ENCODE measurements at regions not wholly inside any gene's neighbourhood (a gene's known extent, or its start where the extent isn't known, plus 50 kb on each side); places are given as distances from the start of the nearest gene placed in this dataset.
"Not testable (repeated sequence)": the region's sequence is repeated elsewhere in the genome, so short reads cannot be mapped to it uniquely, and the experiment has no call there.

GRCh38 chrX:137858106-137858505, 292.2 kb downstream of the ZIC3 start:
- DNase-seq (ENCODE audit: extremely low read depth, low read depth) = no peak
- TF ChIP-seq CTCF (IDR thresholded peaks at IDR 0.05; ENCODE audit: low read depth, low read length) = no peak

- TF ChIP-seq CTCF (IDR thresholded peaks at IDR 0.05; ENCODE audit: low read depth, low read length) = no peak
- no peak for DNase-seq (ENCODE audit: extremely low read depth, low read depth)
Observed at GRCh38 chrX:137878401-137878800, 312.5 kb downstream of the ZIC3 start.

- no peak for TF ChIP-seq CTCF (IDR thresholded peaks at IDR 0.05; ENCODE audit: low read depth, low read length)
Observed at GRCh38 chrX:137882960-137883359, 317.0 kb downstream of the ZIC3 start.

GRCh38 chrX:137884813-137885212, 318.9 kb downstream of the ZIC3 start:
- DNase-seq (ENCODE audit: extremely low read depth, low read depth) = not testable (repeated sequence)

More at GRCh38 chrX:137882960-137883359, 317.0 kb downstream of the ZIC3 start:
- no peak for DNase-seq (ENCODE audit: extremely low read depth, low read depth)

- no peak for DNase-seq (ENCODE audit: extremely low read depth, low read depth)
- no peak for TF ChIP-seq CTCF (IDR thresholded peaks at IDR 0.05; ENCODE audit: low read depth, low read length)
Observed at GRCh38 chrX:137891431-137891830, 325.5 kb downstream of the ZIC3 start.

- no peak for DNase-seq (ENCODE audit: extremely low read depth, low read depth)
- TF ChIP-seq CTCF (IDR thresholded peaks at IDR 0.05; ENCODE audit: low read depth, low read length) = no peak
Observed at GRCh38 chrX:137896123-137896522, 330.2 kb downstream of the ZIC3 start.

GRCh38 chrX:137915466-137915865, 349.5 kb downstream of the ZIC3 start:
- no peak for DNase-seq (ENCODE audit: extremely low read depth, low read depth)
- TF ChIP-seq CTCF (IDR thresholded peaks at IDR 0.05; ENCODE audit: low read depth, low read length) = no peak

- no peak for DNase-seq (ENCODE audit: extremely low read depth, low read depth)
- TF ChIP-seq CTCF (IDR thresholded peaks at IDR 0.05; ENCODE audit: low read depth, low read length) = no peak
Observed at GRCh38 chrX:137916090-137916746, 350.3 kb downstream of the ZIC3 start.
